GM18868 (cell line): ENCODE measurements at regions not wholly inside any gene's neighbourhood (a gene's known extent, or its start where the extent isn't known, plus 50 kb on each side); places are given as distances from the start of the nearest gene placed in this dataset.
"Not testable (repeated sequence)": the region's sequence is repeated elsewhere in the genome, so short reads cannot be mapped to it uniquely, and the experiment has no call there.

ENCODE experiments used
- ATAC-seq: cut with Tn5 transposase; IDR thresholded peaks from one replicate; pipeline ENCODE4 v1.9.1; 2021; ENCODE audit warnings: mild to moderate bottlenecking, moderate library complexity; ENCODE audit not compliant: unreplicated experiment

DNA sequence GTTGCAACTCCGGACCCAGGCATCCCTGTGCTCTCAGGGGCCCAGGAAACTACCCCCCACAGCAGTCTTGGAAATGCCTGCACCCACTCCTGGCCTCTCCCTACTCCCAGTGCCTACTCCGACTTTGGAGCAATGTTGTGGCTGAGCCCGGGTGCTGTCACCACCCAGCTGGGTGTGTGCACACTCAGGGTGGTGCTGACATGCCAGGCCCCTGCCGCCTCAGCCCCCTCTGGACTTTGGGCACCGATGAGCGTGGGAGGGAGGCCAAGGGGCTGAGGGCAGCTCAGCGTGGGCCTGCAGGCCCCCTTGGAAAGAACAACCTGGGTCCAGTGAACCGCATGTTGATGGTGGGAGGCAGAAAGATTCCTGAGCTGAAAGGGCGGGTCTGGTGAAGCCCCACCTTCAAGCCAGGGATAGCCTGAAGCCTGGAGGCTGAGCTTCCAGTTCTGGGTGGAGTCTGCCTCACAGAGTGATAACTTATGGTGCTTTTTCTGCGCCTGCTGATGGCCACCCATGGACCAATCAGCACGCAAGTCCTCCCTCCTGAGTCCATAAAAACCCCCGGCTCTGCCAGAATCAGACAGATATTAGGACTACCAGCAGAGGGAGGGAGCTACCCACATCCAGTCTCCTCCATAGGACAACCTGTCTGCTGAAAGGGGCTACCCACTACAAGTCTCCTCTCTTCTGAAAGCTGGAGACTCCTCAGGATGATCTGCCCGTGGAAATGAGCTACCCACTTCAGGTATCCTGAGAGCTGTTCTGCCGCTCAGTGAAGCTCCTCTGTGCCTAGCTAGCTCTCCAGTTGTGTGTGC, 380.4 kb upstream of the SORCS1 start:
- ATAC-seq = no peak

DNA sequence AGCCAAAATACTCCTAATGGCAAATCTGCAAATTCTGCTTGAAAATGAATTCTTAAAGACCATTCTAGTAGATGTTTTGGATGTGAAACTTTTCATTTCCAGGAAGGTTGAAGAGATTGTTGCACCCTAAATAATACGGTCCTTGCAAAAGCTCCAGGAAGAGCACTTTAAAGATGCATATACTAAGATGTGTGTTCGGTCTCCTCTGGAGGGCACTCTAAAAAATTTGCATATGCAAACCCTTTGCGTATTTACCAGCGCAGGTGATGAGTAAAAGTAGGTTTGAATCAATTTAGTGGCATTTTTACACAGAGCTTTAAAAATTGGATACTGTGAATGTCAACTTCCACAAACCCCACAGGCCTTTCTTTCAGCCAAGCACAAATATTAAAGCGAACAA, 378.1 kb upstream of the SORCS1 start:
- ATAC-seq = no peak

DNA sequence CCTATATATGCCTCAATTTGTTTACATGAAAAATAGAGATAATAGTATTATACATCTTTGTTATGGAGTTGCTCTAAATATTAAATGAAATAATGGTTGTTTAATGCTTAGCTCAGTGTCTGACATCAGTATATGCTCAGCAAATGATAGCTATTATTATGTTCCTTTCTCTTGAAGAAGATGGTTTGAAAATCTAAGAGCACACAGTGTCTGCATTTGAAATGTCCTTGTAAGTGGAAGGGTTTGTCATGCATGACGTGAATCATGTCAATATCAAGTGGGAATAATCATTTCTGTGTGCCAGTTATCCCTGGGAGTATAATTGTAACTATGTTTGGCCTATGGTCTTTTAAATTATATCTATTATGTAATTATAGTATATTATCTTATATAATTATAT, 377.5 kb upstream of the SORCS1 start:
- ATAC-seq = no peak

DNA sequence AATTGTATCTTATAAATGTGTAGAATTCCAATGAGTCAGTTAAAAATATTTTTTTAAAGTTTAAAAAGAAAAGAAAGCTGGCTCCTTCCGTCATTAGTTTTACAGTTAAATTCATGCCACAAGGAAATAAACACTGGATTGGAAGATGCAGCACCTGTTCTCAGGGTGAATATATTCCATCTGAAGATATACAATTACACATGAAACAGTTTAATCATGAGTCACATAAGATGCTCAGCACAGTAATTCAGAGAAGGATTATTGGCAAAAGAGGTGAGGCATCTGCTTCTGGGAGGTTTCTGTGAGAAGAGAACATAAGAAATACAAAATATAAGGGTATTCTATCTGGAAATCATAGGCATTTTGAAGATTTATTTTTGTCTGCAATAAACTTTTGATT, 376.5 kb upstream of the SORCS1 start:
- ATAC-seq = no peak

DNA sequence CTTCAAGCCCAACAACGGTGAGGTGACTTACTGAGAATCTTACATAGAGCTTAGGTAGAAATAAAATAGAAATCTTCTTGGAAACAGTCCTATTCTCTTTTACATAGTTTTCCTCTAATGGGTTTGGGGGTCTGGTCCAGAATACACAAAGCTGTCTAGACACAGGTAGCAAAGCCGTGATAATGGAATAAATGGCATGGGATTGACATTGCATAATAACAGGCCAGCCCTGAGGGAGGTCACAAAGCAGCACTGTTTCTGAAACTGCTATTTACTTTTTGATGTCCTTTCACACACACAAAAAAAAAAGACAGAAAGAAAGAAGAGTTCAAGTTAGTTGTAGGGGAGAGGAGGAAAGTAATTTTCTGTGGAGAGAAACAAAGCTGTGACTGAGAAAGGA, 364.8 kb upstream of the SORCS1 start:
- no peak for ATAC-seq

DNA sequence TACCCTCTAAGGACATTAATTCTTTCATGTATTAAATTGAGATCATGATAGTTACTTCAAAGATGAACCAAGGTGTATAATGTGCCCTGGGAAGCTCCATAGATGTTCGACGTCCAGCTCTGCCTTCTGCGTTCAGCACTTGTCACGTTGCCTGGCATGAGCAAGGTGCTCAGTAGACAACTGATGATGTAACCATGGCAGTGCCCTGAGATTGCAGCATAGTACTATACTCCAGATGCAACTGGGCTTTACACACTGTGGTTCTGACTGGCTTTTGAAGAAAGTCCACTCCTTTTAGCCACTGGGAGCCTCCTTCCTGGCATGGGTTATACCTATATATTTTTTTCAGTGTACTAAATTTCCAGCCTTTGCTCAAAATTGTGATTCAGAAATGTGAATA, 355.8 kb upstream of the SORCS1 start:
- ATAC-seq = no peak

DNA sequence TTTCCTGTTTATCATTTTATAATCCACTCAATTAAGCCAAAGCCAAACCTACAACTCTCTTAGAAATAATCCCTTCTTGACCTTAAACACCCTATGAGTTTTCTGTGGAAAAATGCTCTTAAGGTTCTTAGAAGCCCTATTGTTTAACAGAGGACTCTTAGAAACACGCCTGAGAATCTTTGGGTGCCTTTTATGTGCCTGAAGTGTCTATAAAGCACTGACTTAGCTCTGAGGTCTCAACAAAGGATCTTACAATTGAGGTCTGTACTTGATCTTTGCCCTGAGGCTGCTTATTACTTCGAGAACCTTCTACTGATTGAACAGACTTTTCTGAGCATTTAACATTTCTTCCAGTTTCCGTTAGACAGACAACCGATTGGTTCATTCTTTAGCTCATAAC, 353.3 kb upstream of the SORCS1 start:
- ATAC-seq = no peak

DNA sequence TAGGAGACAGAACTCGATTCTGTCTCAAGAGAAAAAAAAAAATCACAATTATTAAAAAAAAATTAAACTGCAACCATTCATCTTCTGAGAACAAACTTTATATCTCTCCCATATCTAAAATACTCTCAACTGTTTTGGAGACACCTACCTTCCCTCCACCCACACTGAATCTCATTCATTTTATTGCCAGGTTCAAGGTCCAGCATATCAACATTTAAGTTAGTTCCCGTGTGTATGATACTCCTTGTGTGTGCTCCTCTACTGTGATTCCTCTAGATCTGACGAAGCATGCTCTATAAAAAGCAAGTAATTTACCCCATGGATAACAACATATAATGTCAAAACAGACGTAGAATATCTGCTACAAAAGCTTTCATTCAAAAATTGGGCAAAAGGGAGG, 351.8 kb upstream of the SORCS1 start:
- no peak for ATAC-seq

DNA sequence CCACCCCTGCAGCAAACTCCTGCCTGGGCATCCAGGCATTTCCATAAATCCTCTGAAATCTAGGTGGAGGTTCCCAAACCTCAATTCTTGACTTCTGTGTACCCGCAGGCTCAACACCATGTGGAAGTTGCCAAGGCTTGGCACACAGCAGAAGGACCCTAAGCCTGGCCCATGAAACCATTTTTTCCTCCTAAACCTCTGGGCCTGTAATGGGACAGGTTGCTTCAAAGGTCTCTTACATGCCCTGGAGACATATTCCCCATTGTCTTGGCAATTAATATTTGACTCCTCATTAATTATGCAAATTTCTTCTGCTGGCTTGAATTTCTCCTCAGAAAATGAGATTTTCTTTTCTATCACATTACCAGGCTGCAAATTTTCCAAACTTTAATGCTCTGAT, 339.5 kb upstream of the SORCS1 start:
- not testable (repeated sequence) for ATAC-seq

DNA sequence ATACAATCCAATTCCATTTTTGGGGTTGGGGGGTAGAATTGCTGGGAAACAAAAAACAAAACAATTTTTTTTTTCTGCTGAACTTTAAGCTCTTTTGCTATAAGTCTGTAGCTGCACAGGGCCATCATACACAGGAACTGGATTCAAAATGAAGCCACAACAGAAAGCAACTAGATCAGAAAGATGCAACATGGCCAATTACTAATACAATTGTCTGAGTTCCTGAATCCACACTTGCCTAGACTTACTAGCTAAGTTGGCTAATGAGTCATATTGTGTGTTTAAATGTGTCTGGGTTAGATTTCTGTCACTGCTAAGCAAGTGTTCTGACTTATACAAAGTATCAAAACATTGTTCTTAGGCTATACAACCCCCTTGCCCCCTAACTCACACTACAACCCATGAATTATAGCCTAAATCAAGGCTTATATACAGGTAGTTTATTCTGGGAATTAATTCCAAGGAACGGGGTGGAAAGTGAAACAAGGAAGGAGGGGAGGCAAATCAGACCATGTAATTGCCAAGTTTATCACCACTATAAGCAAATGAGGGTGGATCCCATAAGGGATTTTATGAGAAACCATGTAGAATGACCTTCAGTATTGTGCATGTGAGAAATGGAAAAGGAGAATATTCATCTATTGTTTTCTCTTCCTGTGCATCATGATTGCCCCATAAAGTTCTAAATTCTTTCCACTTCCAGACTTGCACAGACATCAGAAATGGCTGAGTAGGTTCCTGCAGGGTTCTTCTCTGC, 337.9 kb upstream of the SORCS1 start:
- no peak for ATAC-seq

DNA sequence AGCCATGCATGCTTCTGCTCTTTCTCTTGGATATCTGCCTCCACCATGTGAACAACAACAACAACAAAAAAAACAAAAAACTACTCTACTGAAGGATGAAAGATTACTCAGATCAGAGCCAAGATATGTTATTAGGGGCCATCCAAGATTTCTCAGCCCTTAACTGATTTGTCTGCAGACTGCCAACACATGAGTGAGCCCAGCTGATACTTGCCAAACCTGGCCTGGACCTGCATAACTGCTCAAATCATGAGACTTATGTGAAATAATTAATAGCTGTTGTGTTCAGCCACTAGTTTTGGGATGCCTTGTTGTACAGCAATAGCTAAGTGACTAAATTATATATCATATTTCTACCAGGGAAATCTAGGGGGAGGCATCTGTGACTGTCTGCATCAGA, 334.5 kb upstream of the SORCS1 start:
- no peak for ATAC-seq

DNA sequence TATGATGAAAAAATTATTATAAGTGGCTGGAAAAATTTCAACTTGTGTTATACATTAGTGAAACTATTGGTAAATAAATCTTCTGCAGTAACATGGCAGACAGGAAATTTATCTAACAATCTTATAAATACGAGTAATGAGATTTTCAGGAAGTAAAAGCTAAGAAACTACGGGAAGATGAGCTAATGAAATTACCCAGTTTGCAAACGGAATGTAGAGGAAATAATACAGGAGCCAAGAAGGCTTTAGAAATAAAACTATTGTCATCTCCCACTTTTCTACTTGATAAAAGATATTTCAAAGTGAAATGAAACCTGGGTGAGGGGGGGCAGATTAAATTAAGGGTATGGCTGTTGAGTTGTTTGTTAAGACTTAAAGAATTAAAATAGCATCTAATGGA, 332.5 kb upstream of the SORCS1 start:
- ATAC-seq = no peak

DNA sequence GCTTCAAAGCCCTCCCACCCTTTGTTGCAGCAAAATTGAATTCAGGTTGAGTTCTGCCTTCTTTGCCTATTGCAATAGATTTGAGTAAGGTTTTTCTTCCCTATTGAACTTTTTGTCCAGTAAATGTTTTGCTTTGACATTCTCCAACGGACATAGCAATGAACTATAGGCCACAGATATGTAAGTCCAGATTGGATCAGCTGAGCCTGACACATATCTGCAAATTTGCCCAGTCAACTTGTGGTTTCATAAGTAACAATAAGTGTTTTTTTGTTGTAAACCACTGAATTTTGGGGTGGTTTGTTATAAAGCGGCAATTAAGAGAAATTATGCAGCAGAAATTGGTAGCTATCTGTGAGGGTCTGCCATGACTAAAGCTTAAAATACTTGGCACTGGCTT, 332.1 kb upstream of the SORCS1 start:
- no peak for ATAC-seq

DNA sequence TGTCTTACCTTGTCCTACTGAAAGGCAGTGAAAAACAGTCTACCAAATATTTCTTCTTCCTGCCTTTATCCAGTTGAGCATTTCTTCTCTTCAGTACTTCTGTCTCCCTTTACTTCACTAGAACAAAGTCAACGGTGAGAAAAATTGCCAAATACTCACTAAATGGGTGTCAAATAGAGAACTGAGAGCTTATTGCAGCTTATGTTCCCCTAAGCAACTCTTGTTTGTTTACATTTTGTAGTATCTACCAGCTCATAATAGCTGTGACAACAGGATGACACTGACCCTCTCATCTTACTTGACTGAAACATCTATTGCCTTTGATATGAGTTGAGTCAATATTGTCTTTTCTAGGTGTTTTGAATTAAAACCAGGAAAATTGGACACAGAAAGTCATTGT, 327.9 kb upstream of the SORCS1 start:
- ATAC-seq = peak; percentile 90

DNA sequence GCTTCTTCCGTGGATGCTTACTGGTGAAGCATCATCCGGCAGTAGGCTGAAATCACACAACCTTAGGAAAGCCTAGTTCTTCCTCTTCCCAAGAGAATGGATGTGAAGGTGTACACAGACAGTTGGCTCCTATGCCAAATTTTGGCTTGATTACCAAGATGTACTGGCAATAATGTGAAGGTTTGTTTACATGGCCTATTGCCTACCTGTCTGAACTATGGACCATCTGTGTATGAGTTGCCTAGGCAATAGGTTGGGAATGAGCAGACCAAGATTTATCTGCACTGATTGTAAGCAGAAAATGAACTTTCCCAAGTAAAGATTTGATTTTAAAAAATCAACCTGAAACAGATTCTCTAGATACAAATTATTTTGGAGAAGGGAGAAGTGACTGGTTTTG, 325.9 kb upstream of the SORCS1 start:
- no peak for ATAC-seq

DNA sequence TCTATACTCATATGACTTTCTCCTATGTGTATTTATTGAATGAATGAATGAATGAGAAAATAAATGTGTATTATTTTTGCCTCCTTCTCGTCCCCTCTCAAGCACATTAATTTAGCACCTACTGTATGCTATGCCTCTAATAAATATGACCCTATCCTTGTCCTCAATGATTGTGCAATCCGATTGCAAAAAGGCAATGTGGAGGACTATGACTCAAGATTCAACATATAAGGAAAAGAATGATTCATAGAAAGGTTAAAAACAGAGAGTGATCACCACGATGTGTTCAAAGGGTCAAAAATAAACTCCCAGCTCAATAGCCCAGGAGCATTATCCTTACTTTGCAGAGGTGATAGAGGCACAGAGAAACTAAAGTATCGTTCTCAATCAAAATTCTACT, 322.8 kb upstream of the SORCS1 start:
- ATAC-seq = no peak

DNA sequence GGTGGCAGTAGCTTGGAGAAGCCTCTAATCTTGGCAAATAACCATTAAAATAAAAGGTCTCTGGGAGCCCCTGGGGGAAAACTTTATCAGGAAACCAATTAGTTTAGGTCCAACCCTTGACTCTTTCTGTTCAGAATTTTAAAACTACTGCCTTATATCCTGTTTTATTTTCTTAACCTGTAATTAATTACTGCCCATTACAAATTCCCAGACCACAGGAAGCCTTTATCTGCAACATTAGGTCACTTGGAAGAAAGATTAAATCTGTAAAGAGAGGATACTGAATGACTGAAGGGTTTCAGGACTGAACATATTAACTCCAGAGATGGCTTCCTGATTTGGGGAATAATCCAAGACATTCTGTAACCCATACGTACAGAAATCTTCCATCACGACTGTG, 320.5 kb upstream of the SORCS1 start:
- no peak for ATAC-seq

DNA sequence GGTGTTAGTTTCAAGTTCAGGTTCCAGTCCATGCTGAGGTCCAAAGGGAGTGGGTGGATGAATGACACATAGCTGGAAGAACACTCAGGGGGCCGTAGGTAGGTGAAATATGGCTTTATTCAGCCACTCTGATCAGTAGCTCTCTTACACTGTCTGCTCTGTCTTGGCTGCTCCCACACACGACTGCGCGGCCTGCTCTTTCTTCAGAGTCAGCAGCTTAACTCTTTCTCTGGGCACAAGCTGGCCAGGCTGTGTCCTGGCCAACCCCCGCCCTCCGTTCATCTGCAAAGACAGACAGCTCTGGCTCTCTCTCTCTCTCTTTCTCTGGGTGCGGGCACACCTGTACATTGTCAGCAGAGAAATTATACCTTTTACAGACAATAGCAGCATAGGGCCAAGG, 317.4 kb upstream of the SORCS1 start:
- no peak for ATAC-seq

DNA sequence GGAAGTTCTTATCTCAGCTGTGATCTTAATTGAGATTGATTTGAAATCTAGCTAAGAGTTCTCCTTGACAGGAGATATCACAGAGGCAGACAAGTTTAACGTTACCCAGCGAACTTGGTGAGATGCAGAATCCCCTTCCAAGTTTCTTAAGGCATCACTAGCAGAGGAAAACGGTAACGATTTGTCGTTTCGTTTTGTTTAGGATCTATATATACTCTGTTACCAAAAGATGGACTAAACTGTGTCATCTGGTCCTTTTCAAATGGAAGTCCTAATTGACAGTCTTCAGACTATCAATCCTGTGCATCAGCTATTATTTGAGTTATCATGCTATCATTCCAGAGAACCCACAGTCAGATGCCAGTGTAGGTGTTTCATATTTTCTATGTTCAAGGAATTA, 316.7 kb upstream of the SORCS1 start:
- no peak for ATAC-seq

DNA sequence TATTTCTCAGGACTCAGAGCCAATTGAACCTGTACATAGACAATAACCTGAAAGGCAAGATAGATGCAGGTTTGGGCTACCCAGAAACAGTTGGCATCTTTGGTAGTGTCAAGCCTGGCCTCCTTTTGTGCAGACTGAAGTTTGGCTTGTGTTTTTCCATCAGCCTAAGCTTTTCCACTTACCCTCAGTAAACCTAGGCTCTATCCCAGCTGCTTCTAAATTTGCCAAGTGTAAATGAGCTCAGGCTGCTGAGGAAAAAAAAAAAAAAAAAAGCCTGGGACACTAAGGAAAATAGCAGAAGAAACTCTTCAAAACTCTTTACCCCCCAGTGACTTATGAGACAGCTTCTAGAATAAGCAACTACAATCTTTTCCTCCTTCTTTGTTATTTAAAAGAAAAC, 316.3 kb upstream of the SORCS1 start:
- ATAC-seq = no peak

DNA sequence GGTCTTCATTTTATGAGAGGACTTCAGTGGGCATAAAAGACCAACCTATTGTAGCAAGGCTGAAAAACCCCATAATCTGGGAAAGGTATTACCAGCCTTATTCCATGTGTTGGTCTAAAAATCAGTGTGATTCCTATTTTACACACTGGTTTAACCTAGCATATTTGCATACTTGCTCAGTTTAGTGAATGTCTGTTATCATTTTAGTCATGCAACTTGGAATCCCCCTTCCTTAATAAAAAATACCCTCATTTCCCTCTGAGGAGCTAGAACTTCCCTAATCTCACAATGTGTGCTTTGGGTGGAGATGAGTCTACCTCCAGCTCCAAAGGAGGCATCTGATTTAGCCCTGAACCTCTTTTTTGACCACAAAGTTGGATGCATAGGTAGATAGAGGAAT, 312.8 kb upstream of the SORCS1 start:
- peak; percentile 74 for ATAC-seq

DNA sequence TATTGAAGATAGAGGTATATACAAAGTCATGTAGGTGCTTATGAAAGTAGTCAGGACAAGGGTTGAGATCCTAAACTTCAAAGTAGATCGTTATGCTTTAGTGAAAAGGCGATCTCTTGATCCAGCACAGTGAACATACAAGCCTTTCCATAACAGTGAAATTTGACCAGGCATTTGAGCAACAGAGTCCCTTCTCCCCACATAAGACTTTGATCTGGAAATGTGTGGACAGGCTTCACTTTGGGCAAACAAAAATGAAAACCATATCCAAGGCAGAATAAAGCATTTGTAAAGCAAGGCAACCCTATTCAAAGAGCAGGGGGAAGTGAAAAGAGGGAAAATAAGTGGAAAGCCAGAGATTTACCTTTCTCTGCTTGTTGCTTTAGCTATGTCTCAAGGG, 311.9 kb upstream of the SORCS1 start:
- ATAC-seq = no peak

DNA sequence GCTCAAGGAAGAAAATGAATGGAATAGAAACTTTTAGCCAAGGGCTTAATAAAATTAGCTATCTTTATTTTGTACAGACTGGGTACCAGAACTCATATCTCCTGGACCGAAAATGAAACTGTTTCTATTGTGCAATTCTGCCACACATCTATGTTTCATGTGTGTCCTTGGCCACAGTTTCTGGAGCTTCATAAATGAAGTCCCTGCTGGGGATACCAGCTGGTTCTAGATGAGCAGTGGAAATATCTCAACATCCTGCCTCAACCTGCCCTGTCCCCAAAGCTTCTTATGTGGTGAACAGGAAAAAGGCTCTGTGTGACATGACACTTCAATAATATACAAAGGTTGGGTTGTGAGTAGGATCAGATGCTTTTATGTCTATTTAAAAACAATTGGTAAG, 310.1 kb upstream of the SORCS1 start:
- peak; percentile 40 for ATAC-seq
